Chondrocyte (in vitro differentiated cells): ENCODE measurements at regions not wholly inside any gene's neighbourhood (a gene's known extent, or its start where the extent isn't known, plus 50 kb on each side); places are given as distances from the start of the nearest gene placed in this dataset.

ENCODE experiments used
- DNase-seq: peaks from one replicate; pipeline ENCODE4 v3.0.0; 2021; ENCODE audit warnings: mixed read lengths, low spot score
- H3K27ac Mint-ChIP-seq: one replicate; pipeline ENCODE4 v1.8.0; 2021; ENCODE audit warnings: mild to moderate bottlenecking, moderate library complexity, mixed read lengths; ENCODE audit not compliant: unreplicated experiment
- H3K27me3 Mint-ChIP-seq: 2 replicates; pipeline ENCODE4 v1.8.0; 2021; ENCODE audit warnings: low read depth, mixed read lengths
- H3K36me3 Mint-ChIP-seq: 2 replicates; pipeline ENCODE4 v1.8.0; 2021; ENCODE audit warnings: low read depth, mixed read lengths
- H3K4me1 Mint-ChIP-seq: 2 replicates; pipeline ENCODE4 v1.8.0; 2021; ENCODE audit warnings: low read depth, mild to moderate bottlenecking, mixed read lengths
- H3K4me3 Mint-ChIP-seq: one replicate; pipeline ENCODE4 v1.8.0; 2021; ENCODE audit warnings: mild to moderate bottlenecking, moderate library complexity, mixed read lengths; ENCODE audit not compliant: unreplicated experiment
- H3K9me3 Mint-ChIP-seq: 2 replicates; pipeline ENCODE4 v1.8.0; 2021; ENCODE audit warnings: low read depth, mixed read lengths
- TF ChIP-seq, protein P1 (sequence below): fragments of 200-600 bp; sonication (generic); IDR thresholded peaks from 2 replicates; pipeline ENCODE4 v1.5.0; 2021; ENCODE audit warnings: antibody characterized with exemption, mild to moderate bottlenecking, moderate library complexity

GRCh38 chr3:194240766-194241165 is 104.8 kb downstream of the HES1 start:
- peaks cover 9% of the 10 kb centered on the region for H3K9me3 Mint-ChIP-seq
- peaks cover 61% of the 10 kb centered on the region for H3K27me3 Mint-ChIP-seq
- TF ChIP-seq, protein P1, sequence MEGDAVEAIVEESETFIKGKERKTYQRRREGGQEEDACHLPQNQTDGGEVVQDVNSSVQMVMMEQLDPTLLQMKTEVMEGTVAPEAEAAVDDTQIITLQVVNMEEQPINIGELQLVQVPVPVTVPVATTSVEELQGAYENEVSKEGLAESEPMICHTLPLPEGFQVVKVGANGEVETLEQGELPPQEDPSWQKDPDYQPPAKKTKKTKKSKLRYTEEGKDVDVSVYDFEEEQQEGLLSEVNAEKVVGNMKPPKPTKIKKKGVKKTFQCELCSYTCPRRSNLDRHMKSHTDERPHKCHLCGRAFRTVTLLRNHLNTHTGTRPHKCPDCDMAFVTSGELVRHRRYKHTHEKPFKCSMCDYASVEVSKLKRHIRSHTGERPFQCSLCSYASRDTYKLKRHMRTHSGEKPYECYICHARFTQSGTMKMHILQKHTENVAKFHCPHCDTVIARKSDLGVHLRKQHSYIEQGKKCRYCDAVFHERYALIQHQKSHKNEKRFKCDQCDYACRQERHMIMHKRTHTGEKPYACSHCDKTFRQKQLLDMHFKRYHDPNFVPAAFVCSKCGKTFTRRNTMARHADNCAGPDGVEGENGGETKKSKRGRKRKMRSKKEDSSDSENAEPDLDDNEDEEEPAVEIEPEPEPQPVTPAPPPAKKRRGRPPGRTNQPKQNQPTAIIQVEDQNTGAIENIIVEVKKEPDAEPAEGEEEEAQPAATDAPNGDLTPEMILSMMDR: no peak
- DNase-seq: no peak
- H3K4me1 Mint-ChIP-seq: no peaks in the 10 kb centered on the region
- no peak overlapping the region for H3K4me3 Mint-ChIP-seq
- peaks cover 3% of the 10 kb centered on the region for H3K36me3 Mint-ChIP-seq
- H3K27ac Mint-ChIP-seq: no peak overlapping the region

DNA sequence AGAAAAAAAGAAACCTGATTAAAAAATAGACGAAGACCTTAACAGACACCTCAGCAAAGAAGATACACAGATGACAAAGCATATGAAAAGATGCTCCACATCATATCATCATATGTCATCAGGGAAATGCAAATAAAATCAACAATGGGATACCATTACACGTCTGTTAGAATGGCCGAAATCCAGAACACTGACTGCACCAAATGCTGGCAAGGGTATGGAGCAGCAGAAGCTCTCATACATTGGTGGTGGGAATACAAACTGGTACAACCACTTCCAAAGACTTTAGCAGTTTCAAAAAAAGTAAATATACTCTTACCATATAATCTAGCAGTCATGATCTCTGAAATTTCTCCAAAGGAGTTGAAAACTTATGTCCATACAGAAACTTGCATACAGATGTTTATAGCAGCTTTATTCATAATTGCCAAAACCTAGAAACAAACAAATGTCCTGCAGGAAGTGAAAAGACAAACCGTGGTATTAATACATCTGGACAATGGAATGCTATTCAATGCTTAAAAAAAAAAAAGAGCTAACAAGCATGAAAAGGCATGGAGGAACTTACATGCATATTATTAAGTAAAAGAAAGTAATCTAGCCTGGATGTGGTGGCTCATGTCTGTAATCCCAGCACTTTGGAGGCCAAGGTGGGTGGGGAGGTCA is 107.4 kb downstream of the HES1 start:
- peaks cover 2% of the 10 kb centered on the region for H3K36me3 Mint-ChIP-seq
- no peak overlapping the region for H3K4me3 Mint-ChIP-seq
- no peak overlapping the region for H3K27ac Mint-ChIP-seq
- no peak for DNase-seq
- TF ChIP-seq, protein P1: no peak
- H3K27me3 Mint-ChIP-seq: peaks cover 57% of the 10 kb centered on the region
- no peaks in the 10 kb centered on the region for H3K4me1 Mint-ChIP-seq
- no peaks in the 10 kb centered on the region for H3K9me3 Mint-ChIP-seq

GRCh38 chr3:194244167-194244566 is 107.0 kb downstream of the CPN2 start:
- Mint-ChIP-seq H3K36me3 (peaks cover 2% of the 10 kb centered on the region), H3K4me1 (no peaks in the 10 kb centered on the region), H3K9me3 (no peaks in the 10 kb centered on the region), H3K27me3 (peaks cover 60% of the 10 kb centered on the region), H3K4me3 (no peak overlapping the region), H3K27ac (no peak overlapping the region)
- DNase-seq: no peak
- TF ChIP-seq, protein P1: no peak

- no peak overlapping the region for H3K27ac Mint-ChIP-seq
- TF ChIP-seq, protein P1: no peak
- H3K4me3 Mint-ChIP-seq: no peak overlapping the region
- peaks cover 58% of the 10 kb centered on the region for H3K27me3 Mint-ChIP-seq
- peaks cover 2% of the 10 kb centered on the region for H3K36me3 Mint-ChIP-seq
- no peak for DNase-seq
- peaks cover 11% of the 10 kb centered on the region for H3K4me1 Mint-ChIP-seq
- H3K9me3 Mint-ChIP-seq: no peaks in the 10 kb centered on the region
Measured at GRCh38 chr3:194245474-194245873, 105.7 kb downstream of the CPN2 start.

DNA sequence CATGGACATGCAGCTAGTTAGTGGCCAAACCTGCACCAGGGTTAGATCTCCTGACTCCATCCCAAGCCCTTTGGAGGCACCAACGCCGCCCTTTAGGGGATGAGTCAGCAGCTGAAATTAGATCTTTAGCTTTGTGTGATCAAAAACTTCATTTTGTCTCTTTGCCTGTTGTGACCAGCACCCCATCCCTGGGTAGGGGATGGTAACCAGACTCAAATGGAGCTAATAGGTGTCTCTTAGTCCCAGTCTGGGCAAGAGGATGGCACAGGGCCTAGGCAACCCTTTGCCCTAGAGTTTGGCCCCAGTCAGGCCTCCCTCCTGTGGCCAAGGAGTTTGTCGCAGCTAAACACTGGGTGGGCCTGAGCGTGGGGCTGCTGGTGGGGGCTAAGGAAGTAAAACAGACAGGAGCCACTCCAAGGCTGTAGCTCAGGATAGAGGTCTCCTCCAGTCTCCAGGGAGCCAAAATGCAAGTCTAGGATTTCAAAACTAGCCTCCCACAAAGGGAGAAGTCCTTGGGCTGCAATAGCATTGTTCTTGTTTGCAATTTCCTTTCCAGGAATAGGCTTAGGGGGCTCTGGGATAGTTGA is 105.1 kb downstream of the CPN2 start:
- Mint-ChIP-seq H3K9me3 (no peaks in the 10 kb centered on the region), H3K36me3 (peaks cover 2% of the 10 kb centered on the region), H3K4me1 (peaks cover 16% of the 10 kb centered on the region), H3K27me3 (peaks cover 57% of the 10 kb centered on the region), H3K4me3 (no peak overlapping the region), H3K27ac (no peak overlapping the region)
- TF ChIP-seq, protein P1: peak; percentile 18
- no peak for DNase-seq
